HG02870 (cell line): ENCODE measurements at regions not wholly inside any gene's neighbourhood (a gene's known extent, or its start where the extent isn't known, plus 50 kb on each side); places are given as distances from the start of the nearest gene placed in this dataset.
"Not testable (repeated sequence)": the region's sequence is repeated elsewhere in the genome, so short reads cannot be mapped to it uniquely, and the experiment has no call there.

Source experiments
- ATAC-seq: cut with Tn5 transposase; IDR thresholded peaks from one replicate; pipeline ENCODE4 v1.9.1; 2021; ENCODE audit warnings: mild to moderate bottlenecking, moderate library complexity; ENCODE audit not compliant: unreplicated experiment

- no peak for ATAC-seq
Measured at GRCh38 chr2:145379934-145380333, 860.0 kb upstream of the ZEB2 start.

GRCh38 chr2:145374165-145374564 lies 854.2 kb upstream of the ZEB2 start:
- no peak for ATAC-seq

DNA sequence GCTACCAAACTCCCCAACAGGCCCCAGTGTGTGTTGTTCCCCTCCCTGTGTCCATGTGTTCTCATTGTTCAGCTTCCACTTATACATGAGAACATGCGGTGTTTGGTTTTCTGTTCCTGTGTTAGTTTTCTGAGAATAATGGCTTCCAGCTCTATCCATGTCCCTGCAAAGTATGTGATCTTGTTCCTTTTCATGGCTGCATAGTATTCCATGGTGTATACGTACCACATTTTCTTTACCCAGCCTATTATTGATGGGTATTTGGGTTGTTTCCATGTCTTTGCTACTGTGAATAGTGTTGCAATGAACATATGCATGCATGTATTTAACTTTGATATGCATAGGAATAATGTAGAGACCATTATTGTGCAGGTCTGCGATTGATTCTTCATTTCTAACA lies 847.4 kb upstream of the ZEB2 start:
- ATAC-seq, result not testable (repeated sequence)

- ATAC-seq, result no peak
Measured at GRCh38 chr2:145366341-145366740, 846.4 kb upstream of the ZEB2 start.

DNA sequence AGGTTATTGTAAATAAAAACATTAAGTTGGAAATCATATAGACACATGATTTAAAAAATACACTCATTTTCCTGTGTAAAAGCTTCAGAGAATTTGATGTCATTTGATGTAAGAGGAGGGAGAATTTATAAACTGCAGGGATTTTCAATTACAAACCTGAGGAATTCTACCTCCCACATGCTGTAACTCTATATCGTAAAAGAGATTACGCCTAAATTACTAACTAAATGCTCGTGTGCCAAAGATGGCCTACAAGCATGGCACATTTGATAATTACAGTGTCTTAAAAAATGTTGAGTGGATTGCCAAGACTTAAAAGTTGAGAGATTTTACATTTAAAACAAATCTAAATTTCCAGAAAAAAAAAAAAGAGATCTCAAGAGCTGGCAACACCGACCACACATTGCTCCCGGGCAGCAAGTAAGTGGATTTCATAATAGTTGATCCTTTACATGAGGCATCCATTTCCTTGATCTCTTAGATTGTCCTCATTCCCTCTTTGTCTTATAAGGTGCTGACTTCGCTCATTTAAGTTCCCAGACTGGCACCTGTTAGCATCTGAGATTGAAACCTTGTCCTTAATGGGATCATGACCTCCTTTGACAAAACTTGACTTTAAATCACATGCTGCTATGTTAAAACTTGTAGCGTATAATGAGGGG lies 840.3 kb upstream of the ZEB2 start:
- ATAC-seq, result no peak

GRCh38 chr2:145359561-145359960 lies 839.6 kb upstream of the ZEB2 start:
- ATAC-seq, result no peak

- no peak for ATAC-seq
Measured at GRCh38 chr2:145356056-145356455, 836.1 kb upstream of the ZEB2 start.

DNA sequence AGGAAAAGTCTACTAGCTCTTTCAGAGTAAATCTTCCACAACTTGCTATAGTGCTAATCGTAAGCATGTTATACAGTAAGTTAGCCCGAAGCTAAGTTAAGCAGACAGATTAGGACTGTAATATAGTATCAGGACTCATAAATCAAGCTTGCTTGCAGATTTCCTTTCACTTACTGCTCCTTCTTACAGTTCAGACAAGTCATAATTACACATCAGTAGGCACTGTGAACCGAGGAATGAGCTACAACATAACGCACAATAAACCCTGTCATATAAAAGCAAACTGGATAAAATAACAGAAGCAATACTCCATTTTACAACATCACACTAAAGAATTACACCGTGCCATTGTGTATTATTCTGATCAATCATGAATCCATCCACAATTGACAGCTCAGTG lies 832.6 kb upstream of the ZEB2 start:
- no peak for ATAC-seq

- ATAC-seq, result no peak
Measured at GRCh38 chr2:145351864-145352425, 832.0 kb upstream of the ZEB2 start.

DNA sequence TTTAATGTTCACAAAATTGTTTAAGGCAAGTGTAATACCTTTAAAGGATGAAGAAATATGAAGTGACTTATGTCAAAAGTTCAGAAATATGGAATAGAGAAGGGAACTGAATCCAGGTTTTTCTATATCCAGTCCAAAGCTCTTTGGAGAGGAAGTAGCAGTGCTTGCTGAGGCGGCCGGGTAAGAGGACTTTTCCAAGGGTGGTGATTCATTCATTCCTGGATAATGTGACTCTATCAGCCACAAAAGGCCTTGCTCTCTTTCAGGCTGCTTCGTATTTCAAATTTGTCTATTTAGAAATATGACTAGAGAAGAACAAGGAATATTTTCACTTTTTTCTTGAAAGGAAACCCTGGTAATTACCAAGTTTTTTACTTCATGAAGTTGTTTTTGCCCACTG lies 830.1 kb upstream of the ZEB2 start:
- no peak for ATAC-seq

- ATAC-seq, result no peak
Measured at GRCh38 chr2:145344076-145344724, 824.3 kb upstream of the ZEB2 start.

- no peak for ATAC-seq
Measured at GRCh38 chr2:145343287-145343686, 823.4 kb upstream of the ZEB2 start.

DNA sequence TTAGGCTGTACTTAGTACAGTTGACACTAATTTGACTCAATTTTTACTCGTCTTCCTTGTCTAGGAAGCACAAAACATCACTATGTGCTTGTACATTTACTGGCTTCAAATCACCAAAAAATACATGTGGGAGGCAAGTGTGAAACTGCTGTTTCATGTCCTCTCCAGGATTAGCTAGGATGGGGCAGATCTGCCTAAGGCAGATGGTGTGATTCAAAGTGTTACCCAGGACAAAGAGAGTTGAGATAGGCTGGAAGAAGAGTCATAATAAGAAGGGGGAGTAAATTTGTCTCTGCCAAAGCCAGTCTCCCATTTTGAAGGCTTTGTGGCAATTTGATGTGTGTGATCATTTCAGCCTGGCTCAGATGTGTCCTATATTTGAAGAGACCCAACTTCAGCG lies 821.6 kb upstream of the ZEB2 start:
- no peak for ATAC-seq

DNA sequence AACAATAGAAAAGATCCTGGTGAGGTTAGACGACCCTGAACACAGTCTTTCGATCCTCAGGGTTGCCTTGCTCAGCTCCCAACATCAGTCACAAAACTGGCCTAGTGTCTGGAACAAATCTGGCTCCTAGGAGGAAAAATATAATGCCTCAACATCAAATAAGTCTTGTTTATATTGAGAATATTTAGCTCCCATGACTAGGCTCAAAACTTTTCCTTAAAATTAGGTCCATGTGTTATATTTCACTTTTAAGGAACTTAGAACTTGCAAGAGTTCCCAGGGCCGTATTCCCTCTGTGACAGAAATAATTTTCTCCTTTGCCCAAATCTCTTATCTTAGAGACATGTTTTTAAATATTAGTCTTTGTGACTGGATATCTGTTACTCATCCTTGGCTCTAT lies 819.7 kb upstream of the ZEB2 start:
- ATAC-seq, result no peak

GRCh38 chr2:145332210-145332898 lies 812.4 kb upstream of the ZEB2 start:
- ATAC-seq, result no peak

- ATAC-seq, result no peak
Measured at GRCh38 chr2:145329971-145330370, 810.1 kb upstream of the ZEB2 start.

GRCh38 chr2:145325485-145325884 lies 805.6 kb upstream of the ZEB2 start:
- ATAC-seq, result no peak

DNA sequence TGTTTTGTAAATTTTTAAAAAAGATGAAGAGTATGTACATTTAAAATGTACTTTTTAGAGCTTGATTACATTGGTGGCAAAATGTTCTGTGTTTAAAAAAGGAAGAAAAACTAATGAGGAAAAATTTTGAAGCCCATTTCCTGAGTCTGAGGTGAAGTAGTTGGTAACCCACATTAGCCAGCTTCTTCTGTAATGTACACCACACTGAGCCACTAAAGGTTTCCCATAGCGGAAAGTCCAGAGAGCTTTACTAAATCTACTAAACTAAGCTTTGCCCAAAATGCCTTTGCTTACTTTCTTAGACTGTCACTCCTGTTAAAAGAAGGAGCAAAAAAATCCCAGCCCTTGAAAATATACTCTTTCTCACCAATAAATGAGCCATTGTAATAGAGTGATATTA lies 804.8 kb upstream of the ZEB2 start:
- ATAC-seq, result no peak

- no peak for ATAC-seq
Measured at GRCh38 chr2:145323512-145323911, 803.6 kb upstream of the ZEB2 start.

DNA sequence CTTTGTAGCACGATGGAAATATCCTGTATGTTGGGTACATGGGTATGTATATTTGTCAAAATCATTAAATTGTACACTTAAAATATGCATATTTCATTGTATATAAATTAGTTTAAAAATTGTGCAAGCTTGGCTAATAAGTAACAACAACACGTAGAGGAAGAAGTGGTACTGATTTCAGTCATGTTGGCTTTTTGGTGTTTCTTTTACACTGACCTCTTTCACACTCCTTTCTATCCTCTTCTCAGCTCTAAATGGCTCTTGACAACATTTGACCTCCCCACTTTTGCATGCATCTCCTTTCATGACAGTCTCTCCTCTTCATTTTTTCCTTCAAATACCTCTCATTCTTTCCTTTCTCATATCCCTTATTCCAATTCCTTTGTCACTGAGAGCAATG lies 801.4 kb upstream of the ZEB2 start:
- ATAC-seq, result no peak

DNA sequence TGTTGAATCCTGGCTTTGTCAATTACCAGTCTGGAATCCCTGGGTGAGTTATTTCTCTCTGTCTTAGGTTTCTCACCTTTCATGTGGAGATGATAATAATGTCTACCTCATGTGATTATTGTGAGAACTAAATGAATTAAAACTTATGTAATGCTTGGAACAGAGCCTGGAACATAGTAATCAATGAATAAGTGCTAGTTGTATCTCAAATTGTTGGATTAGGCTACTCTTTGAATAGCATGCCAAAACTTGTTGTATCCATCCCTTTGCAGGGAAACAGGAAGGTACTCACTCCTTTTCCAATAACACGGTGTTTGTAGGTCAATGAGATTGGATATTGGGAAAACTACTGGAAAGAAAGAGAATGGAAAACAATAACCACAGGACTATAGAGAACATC lies 796.6 kb upstream of the ZEB2 start:
- no peak for ATAC-seq

GRCh38 chr2:145315053-145315452 lies 795.1 kb upstream of the ZEB2 start:
- no peak for ATAC-seq
